Activated CD4-positive, alpha-beta memory T cell treated with anti-CD3 and anti-CD28 coated beads for 36 hours (primary cell): ENCODE measurements at regions not wholly inside any gene's neighbourhood (a gene's known extent, or its start where the extent isn't known, plus 50 kb on each side); places are given as distances from the start of the nearest gene placed in this dataset.
"Not testable (repeated sequence)": the region's sequence is repeated elsewhere in the genome, so short reads cannot be mapped to it uniquely, and the experiment has no call there.

ENCODE experiments used
- CTCF ChIA-PET: fragments of 350-600 bp; sonication (Branson Sonifier 250); formaldehyde crosslinking; loops from one replicate; lab custom pipeline; 2021; ENCODE audit warnings: antibody characterized with exemption, inconsistent platforms; lab: Charles Lee
- POLR2A ChIA-PET: fragments of 350-600 bp; sonication (Branson Sonifier 250); formaldehyde crosslinking; loops from one replicate; lab custom pipeline; 2021; ENCODE audit warnings: antibody characterized with exemption; lab: Charles Lee
- DNase-seq: peaks from one replicate; pipeline ENCODE4 v3.0.0-alpha.2; 2020
- H3K27ac Mint-ChIP-seq: one replicate; pipeline ENCODE4 v1.8.0; 2021; ENCODE audit warnings: mixed read lengths
- H3K27me3 Mint-ChIP-seq: one replicate; pipeline ENCODE4 v1.8.0; 2021; ENCODE audit warnings: mixed read lengths
- H3K36me3 Mint-ChIP-seq: one replicate; pipeline ENCODE4 v1.8.0; 2021; ENCODE audit warnings: mixed read lengths
- H3K4me1 Mint-ChIP-seq: one replicate; pipeline ENCODE4 v1.8.0; 2021; ENCODE audit warnings: low read depth, mixed read lengths
- H3K4me3 Mint-ChIP-seq: one replicate; pipeline ENCODE4 v1.8.0; 2021; ENCODE audit warnings: mild to moderate bottlenecking, mixed read lengths
- H3K9me3 Mint-ChIP-seq: one replicate; pipeline ENCODE4 v1.8.0; 2021; ENCODE audit warnings: mixed read lengths
- intact Hi-C: fragments of 100-400 bp; cut with micrococcal nuclease; formaldehyde crosslinking; loops from one replicate; pipeline ENCODE4 v1.15.1; 2023

DNA sequence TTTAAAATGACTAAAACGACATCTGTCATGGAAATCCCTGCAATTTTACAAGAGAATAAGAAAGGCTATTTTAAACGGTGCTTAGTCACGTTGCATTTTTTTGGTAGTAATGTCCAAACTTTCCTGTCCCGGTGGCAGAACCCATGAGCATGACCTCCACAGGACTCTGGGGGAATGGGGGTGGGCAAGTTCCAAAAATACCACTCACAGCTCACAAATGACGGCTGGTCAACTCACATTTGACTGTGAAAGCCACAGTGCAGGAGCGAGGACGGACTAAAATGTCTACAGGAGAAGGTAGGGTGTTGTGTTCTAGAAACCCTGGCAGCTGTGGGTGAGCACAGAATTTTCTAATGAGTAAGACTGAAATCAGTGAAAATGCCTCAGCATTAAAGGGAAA, 331.5 kb downstream of the BCL2L11 start:
- Mint-ChIP-seq H3K4me1 (peaks cover 12% of the 10 kb centered on the region), H3K27ac (peak overlapping the region; percentile 65), H3K4me3 (peak overlapping the region; percentile 20)
- POLR2A ChIA-PET, H3K36me3 Mint-ChIP-seq, CTCF ChIA-PET, H3K27me3 Mint-ChIP-seq, H3K9me3 Mint-ChIP-seq: not testable (repeated sequence)
- intact Hi-C loops: loop anchor here (10.0 kb wide), 1 partner anchor 337 kb away; no protein-coding TSS in a partner anchor
- DNase-seq: peak; percentile 37

DNA sequence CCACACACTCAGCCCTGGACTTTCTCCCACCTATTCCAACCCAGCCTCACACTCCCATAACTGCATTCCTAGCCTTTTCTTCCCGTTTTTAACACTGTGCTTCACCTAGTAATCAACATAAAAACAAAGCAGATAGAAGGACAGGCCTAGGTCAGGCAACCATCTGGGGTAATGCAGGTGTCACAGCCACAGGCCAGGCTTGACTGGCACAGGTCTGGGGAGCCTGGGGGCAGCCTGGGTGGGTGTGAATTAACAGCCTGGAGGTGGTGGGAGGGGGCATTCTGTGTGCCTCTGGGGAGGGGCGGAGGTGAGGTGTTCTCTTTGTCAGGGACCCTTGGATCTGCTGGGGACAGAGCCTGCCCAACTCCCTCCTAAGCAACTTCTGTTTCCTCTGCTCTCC, 332.6 kb downstream of the BCL2L11 start:
- intact Hi-C loops: loop anchor here (10.0 kb wide), 1 partner anchor 339 kb away; no protein-coding TSS in a partner anchor

DNA sequence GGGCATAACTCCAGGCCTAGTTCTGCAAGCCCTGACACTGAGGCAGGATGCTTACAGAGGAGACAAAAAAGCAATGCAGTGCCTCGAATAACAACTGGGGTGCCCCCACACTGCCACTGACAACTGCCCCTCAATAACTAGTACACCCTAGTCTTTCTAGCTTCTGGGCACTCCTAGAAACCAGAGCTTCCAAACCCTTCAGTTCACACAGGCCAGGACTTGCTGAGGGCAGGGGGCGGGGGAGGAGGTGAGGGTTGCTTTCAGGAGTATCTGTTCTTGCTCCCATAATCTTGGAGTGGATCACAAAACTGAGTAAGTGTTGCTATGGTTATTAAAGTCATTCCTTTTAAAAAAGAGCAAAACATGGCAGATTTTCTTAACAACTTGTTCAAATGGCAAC, 333.1 kb downstream of the BCL2L11 start:
- H3K36me3 Mint-ChIP-seq, H3K9me3 Mint-ChIP-seq, H3K27me3 Mint-ChIP-seq, H3K4me3 Mint-ChIP-seq, CTCF ChIA-PET, H3K27ac Mint-ChIP-seq, DNase-seq, POLR2A ChIA-PET: not testable (repeated sequence)
- peaks cover 12% of the 10 kb centered on the region for H3K4me1 Mint-ChIP-seq
- intact Hi-C loops: loop anchor here (10.0 kb wide), 1 partner anchor 339 kb away; no protein-coding TSS in a partner anchor

More for the DNA sequence above, 332.6 kb downstream of the BCL2L11 start:
- H3K4me3 Mint-ChIP-seq, H3K9me3 Mint-ChIP-seq, H3K27me3 Mint-ChIP-seq, POLR2A ChIA-PET, H3K27ac Mint-ChIP-seq, DNase-seq, H3K36me3 Mint-ChIP-seq, CTCF ChIA-PET: not testable (repeated sequence)
- H3K4me1 Mint-ChIP-seq: peaks cover 12% of the 10 kb centered on the region

DNA sequence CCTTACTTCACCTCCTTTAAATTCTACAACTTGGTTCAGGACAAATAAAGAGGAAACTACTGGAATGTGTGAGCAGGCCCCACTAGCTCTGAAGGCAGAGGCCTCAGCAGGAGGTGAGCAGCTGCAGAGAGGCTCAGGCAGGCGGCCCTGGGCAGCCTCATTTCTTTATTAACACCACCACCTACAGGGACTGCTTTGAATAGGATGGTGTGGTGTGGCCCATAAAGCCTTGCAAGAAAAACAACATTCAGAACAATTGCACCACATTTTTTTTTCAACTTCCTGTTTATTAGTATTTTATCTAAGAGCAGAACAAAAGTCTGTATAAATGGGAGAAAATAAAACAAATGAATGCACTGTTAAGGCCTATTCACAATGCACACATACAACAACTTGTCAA, 333.7 kb downstream of the BCL2L11 start:
- intact Hi-C loops: loop anchor here (10.0 kb wide), 1 partner anchor 340 kb away; no protein-coding TSS in a partner anchor
- DNase-seq: peak; percentile 45
- H3K4me3 Mint-ChIP-seq, H3K36me3 Mint-ChIP-seq, H3K27me3 Mint-ChIP-seq, POLR2A ChIA-PET, H3K27ac Mint-ChIP-seq, H3K9me3 Mint-ChIP-seq, CTCF ChIA-PET: not testable (repeated sequence)
- H3K4me1 Mint-ChIP-seq: peaks cover 12% of the 10 kb centered on the region

DNA sequence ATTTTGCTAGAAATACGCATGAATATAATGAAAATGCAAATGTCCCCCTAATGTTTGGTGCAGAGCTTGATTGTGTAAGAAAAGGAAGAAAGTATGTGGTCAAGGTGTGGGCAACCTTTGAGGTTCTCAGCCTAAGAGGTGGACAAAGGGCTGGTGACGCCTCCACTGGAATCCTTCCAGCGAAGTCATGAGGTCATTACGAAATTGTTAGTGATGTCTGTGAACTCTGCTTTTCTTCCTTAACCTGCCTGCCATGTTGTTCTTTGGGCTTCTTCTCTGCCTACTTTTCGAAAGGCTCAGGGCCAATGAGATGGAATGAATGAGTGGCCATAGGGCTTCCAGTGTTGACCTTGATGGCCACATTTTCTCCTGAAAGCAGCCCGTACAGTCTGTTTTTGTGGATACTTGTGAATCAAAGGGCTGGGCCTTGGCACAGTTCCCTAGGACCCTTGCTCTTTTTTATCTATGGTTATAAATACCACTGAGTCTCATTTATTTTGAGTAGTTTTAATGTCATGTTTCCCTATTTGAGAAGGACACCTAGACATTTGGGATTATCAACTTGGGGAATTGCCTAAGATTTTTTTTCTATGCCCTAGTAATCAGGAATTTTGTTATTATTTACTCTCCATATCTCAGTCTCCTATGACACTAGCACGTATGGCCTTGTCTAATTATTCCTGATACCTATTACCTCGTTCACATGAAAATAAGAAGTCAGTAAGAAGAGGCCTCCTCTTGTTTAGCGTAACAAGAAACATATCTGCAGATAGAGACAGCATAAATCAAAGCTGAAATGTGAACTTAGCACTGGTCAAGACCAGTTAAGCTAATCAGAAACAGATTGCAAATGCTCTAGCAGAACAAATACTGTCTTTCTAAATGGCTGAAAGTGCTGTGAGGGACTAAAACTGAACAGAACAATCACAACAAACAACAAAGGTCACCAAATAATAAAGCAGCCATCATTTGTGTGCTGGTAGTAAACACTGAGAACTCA, 334.6 kb downstream of the BCL2L11 start:
- not testable (repeated sequence) for H3K27ac Mint-ChIP-seq

DNA sequence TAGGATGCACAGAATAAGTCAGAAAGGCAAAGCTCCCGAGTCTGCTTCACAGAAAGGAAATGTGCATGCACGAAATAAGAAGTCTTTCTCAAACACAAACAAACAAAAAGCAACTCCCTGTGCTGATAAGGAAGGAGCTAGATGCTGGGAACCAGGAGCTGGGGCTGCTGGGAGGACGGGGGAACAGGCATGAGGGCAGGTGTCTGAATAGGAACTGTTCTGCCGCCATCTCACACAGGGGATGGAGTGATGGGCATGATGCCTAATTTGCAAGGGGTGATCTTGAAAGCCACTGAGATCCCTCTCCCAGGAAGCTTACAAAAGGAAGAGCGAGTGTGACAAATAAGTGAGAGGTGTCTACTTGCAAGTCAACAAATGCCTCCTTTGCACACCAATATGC, 336.5 kb downstream of the BCL2L11 start:
- H3K4me1 Mint-ChIP-seq, H3K27me3 Mint-ChIP-seq, DNase-seq, H3K27ac Mint-ChIP-seq, H3K4me3 Mint-ChIP-seq, H3K9me3 Mint-ChIP-seq, H3K36me3 Mint-ChIP-seq, CTCF ChIA-PET, POLR2A ChIA-PET: not testable (repeated sequence)
- intact Hi-C loops: loop anchor here (10.0 kb wide), 1 partner anchor 342 kb away; no protein-coding TSS in a partner anchor

More for the DNA sequence above, 334.6 kb downstream of the BCL2L11 start:
- H3K36me3 Mint-ChIP-seq, H3K4me1 Mint-ChIP-seq, H3K4me3 Mint-ChIP-seq, H3K9me3 Mint-ChIP-seq, POLR2A ChIA-PET, DNase-seq, H3K27me3 Mint-ChIP-seq, CTCF ChIA-PET: not testable (repeated sequence)
- intact Hi-C loops: loop anchor here (10.0 kb wide), 1 partner anchor 341 kb away; no protein-coding TSS in a partner anchor

DNA sequence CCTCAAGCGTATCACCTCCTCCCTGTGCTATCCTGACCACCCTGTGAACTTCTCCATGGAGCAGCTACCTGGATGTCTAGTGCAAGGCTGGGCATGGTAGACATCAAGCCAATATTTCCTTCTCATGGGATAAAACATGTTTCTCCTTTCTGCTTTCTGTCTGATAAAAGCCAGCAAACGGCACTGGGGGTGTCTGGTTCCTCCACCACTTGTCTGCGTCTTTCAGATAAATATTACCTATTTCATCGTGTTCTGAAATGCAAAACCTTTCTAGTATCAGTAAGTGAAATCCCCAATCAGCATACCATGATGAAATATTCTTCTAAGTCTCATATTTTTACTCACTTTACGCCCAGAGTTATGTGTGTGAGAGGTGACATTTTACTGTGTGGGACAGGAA, 340.2 kb downstream of the BCL2L11 start:
- CTCF ChIA-PET, H3K36me3 Mint-ChIP-seq, H3K27me3 Mint-ChIP-seq, H3K4me3 Mint-ChIP-seq, intact Hi-C loops, H3K27ac Mint-ChIP-seq, POLR2A ChIA-PET, H3K9me3 Mint-ChIP-seq, DNase-seq: not testable (repeated sequence)
- peaks cover 14% of the 10 kb centered on the region for H3K4me1 Mint-ChIP-seq

DNA sequence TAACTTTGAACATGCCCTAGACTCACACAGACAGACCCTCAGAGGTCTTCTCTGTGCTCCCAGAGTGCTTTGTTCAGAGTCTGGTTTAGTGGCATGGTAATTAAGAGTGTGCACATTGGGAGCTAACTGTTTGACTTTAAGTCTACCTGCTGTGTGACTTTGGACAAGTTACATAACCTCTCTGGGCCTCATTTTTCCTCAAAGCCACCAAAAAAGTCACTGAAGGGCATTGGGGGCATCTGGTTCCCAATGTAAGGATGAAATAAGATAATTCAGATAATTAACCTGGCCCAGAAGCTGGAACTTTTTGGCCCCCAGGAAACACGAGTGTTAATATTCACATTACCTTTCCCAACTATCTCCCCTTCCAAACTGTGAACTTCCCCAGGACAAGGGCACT, 341.1 kb downstream of the BCL2L11 start:
- H3K4me1 Mint-ChIP-seq: peaks cover 18% of the 10 kb centered on the region
- H3K27ac Mint-ChIP-seq, H3K27me3 Mint-ChIP-seq, H3K4me3 Mint-ChIP-seq, intact Hi-C loops, H3K36me3 Mint-ChIP-seq, H3K9me3 Mint-ChIP-seq, POLR2A ChIA-PET, DNase-seq, CTCF ChIA-PET: not testable (repeated sequence)

DNA sequence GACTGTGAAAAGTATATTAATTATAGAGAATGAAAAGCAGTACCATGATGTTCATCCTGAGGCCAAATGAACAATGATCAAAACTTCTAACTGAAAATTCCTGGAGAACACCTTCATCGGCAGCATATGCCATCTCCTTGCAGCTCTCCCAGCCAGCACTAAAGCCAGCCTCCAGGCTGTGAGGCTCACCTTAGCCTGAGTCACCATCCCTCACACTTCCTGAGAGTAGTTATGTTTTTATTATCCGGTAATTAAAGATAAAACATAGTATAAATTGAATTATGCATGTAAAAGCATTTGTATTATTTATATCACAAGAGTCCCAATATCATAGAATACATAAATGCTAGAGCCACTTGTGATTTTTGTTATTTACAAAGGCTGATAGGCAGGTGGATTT, 341.9 kb downstream of the BCL2L11 start:
- H3K9me3 Mint-ChIP-seq, POLR2A ChIA-PET, DNase-seq, H3K27ac Mint-ChIP-seq, H3K27me3 Mint-ChIP-seq, H3K4me3 Mint-ChIP-seq, CTCF ChIA-PET, H3K36me3 Mint-ChIP-seq, intact Hi-C loops: not testable (repeated sequence)
- peaks cover 23% of the 10 kb centered on the region for H3K4me1 Mint-ChIP-seq

DNA sequence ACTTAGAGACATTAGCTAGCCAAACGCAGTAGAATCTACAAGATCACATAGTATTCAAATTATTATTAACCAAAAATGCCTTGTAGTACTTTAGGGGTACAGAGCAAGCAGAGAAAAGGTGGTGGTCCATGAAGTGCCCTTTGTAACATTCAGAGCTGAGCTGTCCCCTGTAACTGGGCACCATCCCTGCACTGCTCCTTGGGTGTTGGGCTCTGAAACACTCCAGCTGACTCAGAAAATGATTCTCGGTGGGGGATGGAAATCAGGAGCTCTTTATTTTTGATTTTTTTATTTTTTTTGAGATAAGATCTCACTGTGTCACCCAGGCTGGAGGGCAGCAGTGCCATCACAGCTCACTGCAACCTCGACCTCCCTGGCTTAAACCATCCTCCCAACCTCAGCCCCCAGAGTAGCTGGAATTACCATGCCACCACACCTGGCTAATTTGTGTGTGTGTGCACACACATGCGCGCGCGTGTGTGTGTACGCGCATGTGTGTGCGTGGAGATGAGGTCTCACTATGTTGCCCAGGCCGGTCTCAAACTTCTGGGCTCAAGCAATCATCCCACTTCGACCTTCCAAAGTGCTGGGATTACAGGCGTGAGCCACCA, 342.6 kb downstream of the BCL2L11 start:
- H3K27ac Mint-ChIP-seq: peak overlapping the region; percentile 23
- DNase-seq: peak; percentile 33
- POLR2A ChIA-PET, CTCF ChIA-PET, H3K4me3 Mint-ChIP-seq, H3K27me3 Mint-ChIP-seq, intact Hi-C loops, H3K36me3 Mint-ChIP-seq, H3K9me3 Mint-ChIP-seq: not testable (repeated sequence)
- H3K4me1 Mint-ChIP-seq: peaks cover 23% of the 10 kb centered on the region

DNA sequence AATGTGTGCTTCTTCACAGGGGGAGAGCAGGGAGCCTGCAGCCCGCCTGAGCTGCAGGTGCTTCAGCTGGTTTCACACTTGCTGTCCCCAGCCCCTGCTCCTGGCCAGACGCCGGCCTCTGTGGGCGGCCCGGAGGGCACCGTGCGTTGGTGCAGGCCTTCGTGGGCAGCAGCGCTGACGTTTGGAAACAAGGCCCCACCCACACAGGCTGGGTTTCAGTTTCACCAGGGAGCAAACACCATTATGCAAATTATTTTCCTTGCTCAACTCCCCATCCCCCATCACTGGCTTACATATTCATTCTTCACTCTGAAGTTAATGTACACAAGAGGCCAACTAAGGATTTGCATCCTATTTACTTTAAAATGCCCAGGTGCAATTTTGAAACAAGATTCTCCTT, 343.2 kb downstream of the BCL2L11 start:
- POLR2A ChIA-PET, CTCF ChIA-PET: not testable (repeated sequence)

DNA sequence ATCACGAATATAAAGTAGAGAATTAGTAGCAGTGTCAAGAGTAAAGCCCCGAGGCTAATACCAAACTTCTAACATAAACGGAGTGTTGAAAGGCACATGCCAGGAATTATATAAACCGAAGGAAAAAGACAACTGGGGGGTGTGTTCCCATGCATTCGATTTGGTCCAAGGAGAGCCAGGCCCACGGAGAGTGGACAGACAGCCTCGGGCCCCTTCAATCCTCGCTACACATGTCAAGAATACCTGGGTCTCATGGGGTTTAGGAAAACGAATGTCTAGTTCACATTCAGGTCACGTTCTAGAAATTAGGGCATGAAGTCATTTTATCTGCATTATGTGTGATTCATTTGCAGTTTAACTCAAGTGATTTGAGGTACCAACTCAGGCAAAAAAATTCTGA, 343.7 kb downstream of the BCL2L11 start:
- H3K36me3 Mint-ChIP-seq, H3K27ac Mint-ChIP-seq, DNase-seq, POLR2A ChIA-PET, H3K4me3 Mint-ChIP-seq, H3K9me3 Mint-ChIP-seq, intact Hi-C loops, H3K27me3 Mint-ChIP-seq, CTCF ChIA-PET: not testable (repeated sequence)
- H3K4me1 Mint-ChIP-seq: peaks cover 23% of the 10 kb centered on the region

More for the DNA sequence above, 343.2 kb downstream of the BCL2L11 start:
- H3K4me3 Mint-ChIP-seq, H3K36me3 Mint-ChIP-seq, H3K27me3 Mint-ChIP-seq, H3K27ac Mint-ChIP-seq, intact Hi-C loops, H3K9me3 Mint-ChIP-seq: not testable (repeated sequence)
- H3K4me1 Mint-ChIP-seq: peaks cover 23% of the 10 kb centered on the region
- DNase-seq: peak; percentile 35
